ENCODE measurements at regions not wholly inside any gene's neighbourhood (a gene's known extent, or its start where the extent isn't known, plus 50 kb on each side); places are given as distances from the start of the nearest gene placed in this dataset.

- DNase-seq (ENCODE audit: low spot score) = no peak
- intact Hi-C loops (cut with DNase I) = no loop called here
These were observed 109.7 kb downstream of the P2RY1 start for GRCh38 chr3:152944671-152945070.

GRCh38 chr3:152945556-152945955 lies 110.6 kb downstream of the P2RY1 start:
- no peak for DNase-seq (ENCODE audit: low spot score)
- intact Hi-C loops (cut with DNase I) = no loop called here

GRCh38 chr3:152957491-152957890 lies 122.6 kb downstream of the P2RY1 start:
- intact Hi-C loops (cut with DNase I) = no loop called here
- DNase-seq (ENCODE audit: low spot score) = no peak

GRCh38 chr3:152959307-152959706 lies 124.4 kb downstream of the P2RY1 start:
- no peak for DNase-seq (ENCODE audit: low spot score)
- intact Hi-C loops (cut with DNase I) = no loop called here

- intact Hi-C loops (cut with DNase I) = loop anchor here (10.0 kb wide), 1 partner anchor 456 kb away; no protein-coding TSS in a partner anchor
- no peak for DNase-seq (ENCODE audit: low spot score)
These were observed 125.8 kb downstream of the P2RY1 start for GRCh38 chr3:152960684-152961083.

- DNase-seq (ENCODE audit: low spot score) = no peak
- intact Hi-C loops (cut with DNase I) = loop anchor here (10.0 kb wide), 1 partner anchor 457 kb away; no protein-coding TSS in a partner anchor
These were observed 126.4 kb downstream of the P2RY1 start for GRCh38 chr3:152961323-152961722.

GRCh38 chr3:152964911-152965609 lies 130.1 kb downstream of the P2RY1 start:
- no peak for DNase-seq (ENCODE audit: low spot score)
- intact Hi-C loops (cut with DNase I) = loop anchor here (10.0 kb wide), 1 partner anchor 460 kb away; no protein-coding TSS in a partner anchor

- no peak for DNase-seq (ENCODE audit: low spot score)
- intact Hi-C loops (cut with DNase I) = loop anchor here (10.0 kb wide), 1 partner anchor 464 kb away; no protein-coding TSS in a partner anchor
These were observed 133.6 kb downstream of the P2RY1 start for GRCh38 chr3:152968388-152969024.

- intact Hi-C loops (cut with DNase I) = loop anchor here (10.0 kb wide), 1 partner anchor 465 kb away; no protein-coding TSS in a partner anchor
These were observed 134.8 kb downstream of the P2RY1 start for GRCh38 chr3:152969557-152970300.

GRCh38 chr3:152970851-152971250 lies 135.9 kb downstream of the P2RY1 start:
- no peak for DNase-seq (ENCODE audit: low spot score)
- intact Hi-C loops (cut with DNase I) = no loop called here

More at GRCh38 chr3:152969557-152970300, 134.8 kb downstream of the P2RY1 start:
- no peak for DNase-seq (ENCODE audit: low spot score)

- intact Hi-C loops (cut with DNase I) = no loop called here
- DNase-seq (ENCODE audit: low spot score) = no peak
These were observed 136.9 kb downstream of the P2RY1 start for GRCh38 chr3:152971880-152972279.

- DNase-seq (ENCODE audit: low spot score) = no peak
- intact Hi-C loops (cut with DNase I) = no loop called here
These were observed 138.6 kb downstream of the P2RY1 start for GRCh38 chr3:152973575-152973974.

GRCh38 chr3:152976239-152976638 lies 141.3 kb downstream of the P2RY1 start:
- DNase-seq (ENCODE audit: low spot score) = no peak
- intact Hi-C loops (cut with DNase I) = no loop called here

GRCh38 chr3:152977366-152977765 lies 142.4 kb downstream of the P2RY1 start:
- intact Hi-C loops (cut with DNase I) = no loop called here
- no peak for DNase-seq (ENCODE audit: low spot score)

GRCh38 chr3:152978152-152978551 lies 143.2 kb downstream of the P2RY1 start:
- intact Hi-C loops (cut with DNase I) = no loop called here
- no peak for DNase-seq (ENCODE audit: low spot score)

GRCh38 chr3:152997526-152997925 lies 162.6 kb downstream of the P2RY1 start:
- intact Hi-C loops (cut with DNase I) = no loop called here
- DNase-seq (ENCODE audit: low spot score) = no peak

GRCh38 chr3:152998591-152998990 lies 163.4 kb upstream of the RAP2B start:
- intact Hi-C loops (cut with DNase I) = no loop called here
- DNase-seq (ENCODE audit: low spot score) = no peak

GRCh38 chr3:153000325-153000724 lies 161.7 kb upstream of the RAP2B start:
- DNase-seq (ENCODE audit: low spot score) = no peak
- intact Hi-C loops (cut with DNase I) = no loop called here

- no peak for DNase-seq (ENCODE audit: low spot score)
- intact Hi-C loops (cut with DNase I) = no loop called here
These were observed 160.6 kb upstream of the RAP2B start for GRCh38 chr3:153001210-153002078.

All from cardiac septum (tissue), 1 donor.